ENCODE measurements at regions not wholly inside any gene's neighbourhood (a gene's known extent, or its start where the extent isn't known, plus 50 kb on each side); places are given as distances from the start of the nearest gene placed in this dataset.

GRCh38 chr10:26938578-26938977 is 77.8 kb upstream of the ABI1 start:
- TF ChIP-seq KLF16 (tag by site-specific recombination; IDR thresholded peaks at IDR 0.05) (no peak), CTCF (tag by site-specific recombination; IDR thresholded peaks at IDR 0.05) (no peak), ZNF792 (tag by site-specific recombination; IDR thresholded peaks at IDR 0.05) (no peak)
